H9 (cell line): ENCODE measurements at regions not wholly inside any gene's neighbourhood (a gene's known extent, or its start where the extent isn't known, plus 50 kb on each side); places are given as distances from the start of the nearest gene placed in this dataset.

ENCODE experiments used
- DNase-seq: peaks from one replicate; pipeline ENCODE4 v3.0.0-alpha.2; 2017
- H2AFZ ChIP-seq: one replicate; pipeline ENCODE4 v1.6.1; 2013; ENCODE audit warnings: mild to moderate bottlenecking, low read length, control low read depth, moderate library complexity
- H2AK5ac ChIP-seq: 2 replicates; pipeline ENCODE4 v1.6.1; 2013; ENCODE audit warnings: low read length, control low read depth, mixed read lengths; ENCODE audit not compliant: insufficient read length
- H2BK120ac ChIP-seq: one replicate; pipeline ENCODE4 v1.6.1; 2013; ENCODE audit warnings: low read depth, mild to moderate bottlenecking, low read length, control low read depth, inconsistent platforms; ENCODE audit not compliant: poor library complexity, severe bottlenecking
- H2BK12ac ChIP-seq: 2 replicates; pipeline ENCODE4 v1.6.1; 2013; ENCODE audit warnings: low read length, control low read depth, mixed read lengths, low read depth; ENCODE audit not compliant: insufficient read length
- H2BK15ac ChIP-seq: 2 replicates; pipeline ENCODE4 v1.6.1; 2013; ENCODE audit warnings: low read depth, low read length, control low read depth
- H2BK20ac ChIP-seq: one replicate; pipeline ENCODE4 v1.6.1; 2013; ENCODE audit warnings: low read depth, mild to moderate bottlenecking, low read length, control low read depth, inconsistent platforms; ENCODE audit not compliant: poor library complexity, severe bottlenecking
- H2BK5ac ChIP-seq: 2 replicates; pipeline ENCODE4 v1.6.1; 2013; ENCODE audit warnings: low read length, control low read depth, mixed read lengths; ENCODE audit not compliant: insufficient read length
- H3K14ac ChIP-seq: 2 replicates; pipeline ENCODE4 v1.6.1; 2013; ENCODE audit warnings: low read length, control low read depth; ENCODE audit not compliant: insufficient read depth
- H3K18ac ChIP-seq: 2 replicates; pipeline ENCODE4 v1.6.1; 2013; ENCODE audit warnings: low read depth, mild to moderate bottlenecking, mixed read lengths, low read length, control low read depth; ENCODE audit not compliant: insufficient read length
- H3K23ac ChIP-seq: 2 replicates; pipeline ENCODE4 v1.6.1; 2013; ENCODE audit warnings: low read length, control low read depth, mixed read lengths, low read depth; ENCODE audit not compliant: insufficient read length
- H3K23me2 ChIP-seq: 2 replicates; pipeline ENCODE4 v1.6.1; 2013; ENCODE audit warnings: low read depth, mild to moderate bottlenecking, mixed read lengths, low read length, control low read depth; ENCODE audit not compliant: insufficient read length, poor library complexity, severe bottlenecking
- H3K27ac ChIP-seq: 2 replicates; pipeline ENCODE4 v1.5.1; 2013; ENCODE audit warnings: low read length, control low read depth, mixed read lengths, low read depth; ENCODE audit not compliant: insufficient read length
- H3K27me3 ChIP-seq: 2 replicates; pipeline ENCODE4 v1.6.1; 2013; ENCODE audit warnings: low read length, control low read depth, inconsistent platforms; ENCODE audit not compliant: insufficient read depth
- H3K4ac ChIP-seq: 2 replicates; pipeline ENCODE4 v1.6.1; 2013; ENCODE audit warnings: low read depth, mild to moderate bottlenecking, control low read depth, inconsistent platforms, low read length, moderate library complexity
- H3K4me1 ChIP-seq: 2 replicates; pipeline ENCODE4 v1.6.1; 2013; ENCODE audit warnings: low read length, control low read depth, inconsistent platforms; ENCODE audit not compliant: insufficient read depth
- H3K4me2 ChIP-seq: 2 replicates; pipeline ENCODE4 v1.6.1; 2013; ENCODE audit warnings: low read length, control low read depth, mixed read lengths; ENCODE audit not compliant: insufficient read length, insufficient read depth
- H3K56ac ChIP-seq: 2 replicates; pipeline ENCODE4 v1.6.1; 2013; ENCODE audit warnings: low read depth, mild to moderate bottlenecking, mixed read lengths, low read length, control low read depth; ENCODE audit not compliant: insufficient read length
- H3K79me1 ChIP-seq: 2 replicates; pipeline ENCODE4 v1.6.1; 2013; ENCODE audit warnings: low read depth, mild to moderate bottlenecking, moderate library complexity, low read length, control low read depth, inconsistent platforms; ENCODE audit not compliant: insufficient read depth, poor library complexity, severe bottlenecking
- H3K79me2 ChIP-seq: 2 replicates; pipeline ENCODE4 v1.6.1; 2013; ENCODE audit warnings: low read length, control low read depth, inconsistent platforms; ENCODE audit not compliant: insufficient read depth
- H3K9ac ChIP-seq: 2 replicates; pipeline ENCODE4 v1.6.1; 2013; ENCODE audit warnings: low read length, control low read depth, mixed read lengths; ENCODE audit not compliant: insufficient read length; ENCODE audit errors: extremely low read depth
- H3K9me3 ChIP-seq: one replicate; pipeline ENCODE4 v1.6.1; 2013; ENCODE audit warnings: low read depth, low read length, inconsistent platforms; ENCODE audit not compliant: control insufficient read depth
- H3T11ph ChIP-seq: one replicate; pipeline ENCODE4 v1.6.1; 2013; ENCODE audit warnings: mild to moderate bottlenecking, low read length, control low read depth, inconsistent platforms
- H4K20me1 ChIP-seq: one replicate; pipeline ENCODE4 v1.6.1; 2013; ENCODE audit not compliant: control insufficient read depth, insufficient read length, insufficient read depth
- H4K5ac ChIP-seq: 2 replicates; pipeline ENCODE4 v1.6.1; 2013; ENCODE audit warnings: low read depth, mild to moderate bottlenecking, mixed read lengths, low read length, control low read depth; ENCODE audit not compliant: insufficient read length
- H4K8ac ChIP-seq: replicated peaks from 2 replicates; pipeline ENCODE4 v1.6.1; 2013; ENCODE audit warnings: low read length, control low read depth, mixed read lengths, low read depth; ENCODE audit not compliant: insufficient read length
- H4K91ac ChIP-seq: 2 replicates; pipeline ENCODE4 v1.6.1; 2013; ENCODE audit warnings: low read depth, mild to moderate bottlenecking, moderate library complexity, mixed read lengths, low read length, control low read depth; ENCODE audit not compliant: insufficient read length
- H3K27ac Mint-ChIP-seq, 3 experiments: 2 replicates in 2 of 3; 3 replicates in 1 of 3; pipeline ENCODE4 v1.8.0; 2020 to 2021; ENCODE audit warnings: mixed read lengths in 3 of 3, mild to moderate bottlenecking in 1 of 3, moderate library complexity in 1 of 3
- H3K27me3 Mint-ChIP-seq: 2 replicates; pipeline ENCODE4 v1.8.0; 2021; ENCODE audit warnings: low read depth, mild to moderate bottlenecking, moderate library complexity, mixed read lengths
- H3K36me3 Mint-ChIP-seq, 3 experiments: 2 replicates in 2 of 3; 3 replicates in 1 of 3; pipeline ENCODE4 v1.8.0; 2020 to 2021; ENCODE audit warnings: low read depth in 3 of 3, mixed read lengths in 3 of 3; ENCODE audit not compliant: insufficient read depth in 1 of 3
- H3K4me1 Mint-ChIP-seq, 2 experiments: 2 replicates each; pipeline ENCODE4 v1.8.0; 2020; ENCODE audit warnings: mixed read lengths in 2 of 2
- H3K4me3 Mint-ChIP-seq, 2 experiments: 2 replicates in 1 of 2; 3 replicates in 1 of 2; pipeline ENCODE4 v1.8.0; 2020 to 2021; ENCODE audit warnings: mild to moderate bottlenecking in 2 of 2, mixed read lengths in 2 of 2, moderate library complexity in 1 of 2
- H3K9me3 Mint-ChIP-seq, 2 experiments: 2 replicates in 1 of 2; 3 replicates in 1 of 2; pipeline ENCODE4 v1.8.0; 2020; ENCODE audit warnings: mild to moderate bottlenecking in 2 of 2, mixed read lengths in 2 of 2, moderate library complexity in 1 of 2
- CTCF ChIP-seq: fragments of 200-600 bp; sonication (generic); conservative IDR thresholded peaks from 3 replicates; pipeline ENCODE4 v1.8.0; 2021; ENCODE audit warnings: antibody characterized with exemption, mild to moderate bottlenecking
- WGBS: extraction: QIAGEN DNeasy Blood & Tissue Kit; methylation state at CpG from one replicate; pipeline ENCODE4 v1.1.7; 2013; ENCODE audit warnings: missing lambda C conversion rate, low lambda C conversion rate, mixed read lengths; ENCODE audit not compliant: insufficient read length; ENCODE audit errors: extremely low coverage; 5-methylcytosine and 5-hydroxymethylcytosine counted together

- H3K4me1 Mint-ChIP-seq, result peaks cover 6 to 14% of the 10 kb centered on the region in 2 experiments; a peak in 3 of 4 replicates
Measured at GRCh38 chr15:69661446-69661845, 208.8 kb downstream of the RPLP1 start.

More at GRCh38 chr15:69661446-69661845, 208.8 kb downstream of the RPLP1 start:
- Histone ChIP-seq H2AFZ (no peak overlapping the region), H2BK120ac (no peak overlapping the region), H3K79me2 (no peaks in the 10 kb centered on the region), H3K9ac (no peak overlapping the region), H3K56ac (no peak overlapping the region), H4K20me1 (no peaks in the 10 kb centered on the region), H3K9me3 (no peaks in the 10 kb centered on the region), H3K4me1 (no peaks in the 10 kb centered on the region), H4K5ac (no peak overlapping the region), H3K23me2 (no peaks in the 10 kb centered on the region), H2BK5ac (no peak overlapping the region), H4K91ac (no peak overlapping the region), H3K14ac (no peak overlapping the region; the same call in 1 of the 2 replicates), H3K27me3 (no peaks in the 10 kb centered on the region), H3K79me1 (no peaks in the 10 kb centered on the region), H3K27ac (no peak overlapping the region), H3T11ph (no peak overlapping the region), H2AK5ac (no peak overlapping the region), H3K4ac (no peak overlapping the region), H2BK15ac (no peak overlapping the region), H3K23ac (no peak overlapping the region), H4K8ac (no peak overlapping the region), H2BK20ac (no peak overlapping the region), H3K4me2 (no peak overlapping the region), H3K18ac (no peak overlapping the region), H2BK12ac (no peak overlapping the region)
- Mint-ChIP-seq H3K9me3 (no peaks in the 10 kb centered on the region; a peak in 1 of 5 replicates), H3K4me3 (no peak overlapping the region), H3K36me3 (no peaks in the 10 kb centered on the region), H3K27ac (no peak overlapping the region), H3K27me3 (peaks cover 5% of the 10 kb centered on the region)
- no CpG with 5 or more reads among the region's 6 CpGs for WGBS
- no peak for TF ChIP-seq CTCF
- no peak for DNase-seq
